ENCODE measurements at regions not wholly inside any gene's neighbourhood (a gene's known extent, or its start where the extent isn't known, plus 50 kb on each side); places are given as distances from the start of the nearest gene placed in this dataset.

- Histone ChIP-seq H3K36me3 (ENCODE audit: control insufficient read depth in 2 of 2, insufficient read depth in 2 of 2, low read length in 1 of 2) (no peaks in the 10 kb centered on the region), H3K9me3 (replicated peaks; ENCODE audit: control insufficient read depth, insufficient read depth, low read length) (no peaks in the 10 kb centered on the region), H3K79me2 (ENCODE audit: control insufficient read depth, insufficient read depth, low read length) (no peaks in the 10 kb centered on the region), H3K4me1 (ENCODE audit: control insufficient read depth, insufficient read depth, low read length) (no peaks in the 10 kb centered on the region), H4K20me1 (ENCODE audit: control insufficient read depth, insufficient read depth) (no peaks in the 10 kb centered on the region), H2AFZ (ENCODE audit: control insufficient read depth, low read depth, low read length) (no peak overlapping the region), H3K4me2 (ENCODE audit: control insufficient read depth, insufficient read depth) (no peak overlapping the region), H3K4me3 (no peak overlapping the region), H3K27me3 (replicated peaks in 1 of 2; ENCODE audit: control insufficient read depth in 2 of 2, insufficient read depth in 2 of 2, low read length in 1 of 2) (no peaks in the 10 kb centered on the region), H3K9ac (ENCODE audit: control insufficient read depth, insufficient read depth, low read length) (no peak overlapping the region), H3K27ac (ENCODE audit: control insufficient read depth, insufficient read depth) (no peak overlapping the region)
- DNase-seq (ENCODE audit: low read depth, low spot score) = no peak
- TF ChIP-seq USF1 (IDR thresholded peaks at IDR 0.05; ENCODE audit: borderline replicate concordance, extremely low read length, insufficient read depth, low read depth, low read length) = no peak
- no peak for TF ChIP-seq PAX8 (IDR thresholded peaks at IDR 0.05)
- TF ChIP-seq CHD2 (IDR thresholded peaks at IDR 0.05; ENCODE audit: borderline replicate concordance, low read depth, low read length) = no peak
- TF ChIP-seq EED (IDR thresholded peaks at IDR 0.05; ENCODE audit: low read depth) = no peak
- TF ChIP-seq ZNF24 (IDR thresholded peaks at IDR 0.05) = no peak
- no peak for TF ChIP-seq IRF3 (IDR thresholded peaks at IDR 0.05)
- no peak for TF ChIP-seq YBX1 (IDR thresholded peaks at IDR 0.05)
- TF ChIP-seq HDGF (IDR thresholded peaks at IDR 0.05) = no peak
- no peak for TF ChIP-seq ATF7 (IDR thresholded peaks at IDR 0.05; ENCODE audit: low read depth)
- no peak for TF ChIP-seq ZNF217 (IDR thresholded peaks at IDR 0.05)
- TF ChIP-seq IKZF2 (IDR thresholded peaks at IDR 0.05) = no peak
- no peak for TF ChIP-seq ETV6 (conservative IDR thresholded peaks at IDR 0.05 in 1 of 2, IDR thresholded peaks at IDR 0.05 in 1 of 2; ENCODE audit: borderline replicate concordance in 1 of 2, low read depth in 1 of 2)
- TF ChIP-seq RUNX3 (IDR thresholded peaks at IDR 0.05; ENCODE audit: low read length) = no peak
- no peak for TF ChIP-seq PML (IDR thresholded peaks at IDR 0.05; ENCODE audit: low read length)
- no peak for TF ChIP-seq E4F1 (IDR thresholded peaks at IDR 0.05; ENCODE audit: borderline replicate concordance, partially characterized antibody)
- no peak for TF ChIP-seq CBX5 (IDR thresholded peaks at IDR 0.05; ENCODE audit: low read depth)
- TF ChIP-seq SMAD5 (IDR thresholded peaks at IDR 0.05; ENCODE audit: low read depth) = no peak
- no peak for TF ChIP-seq SREBF1 (IDR thresholded peaks at IDR 0.05; ENCODE audit: low read length)
- no peak for ATAC-seq
- intact Hi-C loops (cut with micrococcal nuclease; ENCODE audit: unreplicated experiment) = no loop called here
- no peak for FAIRE-seq
- in situ Hi-C loops (cut with MboI) = no loop called here
- ChIA-PET SMC1A (ENCODE audit: uncharacterized antibody, unreplicated experiment) (no interaction called here), CTCF (no interaction called here), RAD21 (ENCODE audit: unreplicated experiment) (no interaction called here), POLR2A (no interaction called here)
- BruUV-seq (replicated peaks) = no TSS peak
- 30% methylated on average over 4 of the region's 4 CpGs for WGBS (ENCODE audit: insufficient coverage, insufficient replicate concordance, low lambda C conversion rate, missing lambda C conversion rate)
Observed at GRCh38 chr7:117972606-117973005, 99.4 kb upstream of the CTTNBP2 start.
